ENCODE measurements at regions not wholly inside any gene's neighbourhood (a gene's known extent, or its start where the extent isn't known, plus 50 kb on each side); places are given as distances from the start of the nearest gene placed in this dataset.

DNA sequence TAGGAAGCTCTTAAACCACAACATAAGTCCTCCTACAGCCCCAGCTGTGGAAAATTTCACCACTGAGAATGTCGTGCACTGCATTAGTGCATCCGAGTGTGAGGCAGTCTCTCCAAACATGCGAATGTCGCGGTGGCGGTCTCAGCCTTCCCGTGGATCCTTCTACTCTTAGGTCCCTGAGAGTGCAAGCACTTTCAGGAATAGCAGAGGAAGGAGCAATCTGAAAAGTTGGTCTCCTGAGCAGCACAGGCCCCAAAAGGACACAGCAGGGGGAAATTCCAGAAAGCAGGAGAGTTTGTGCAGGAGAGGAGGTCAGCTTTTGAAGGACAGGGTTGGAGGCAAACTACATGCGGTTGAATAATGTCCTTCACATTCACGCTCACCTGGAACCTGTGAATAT, 440.5 kb upstream of the SMIM21 start:
- TF ChIP-seq ARNT (IDR thresholded peaks at IDR 0.05) (no peak), L3MBTL2 (conservative IDR thresholded peaks at IDR 0.05) (no peak), FOXM1 (IDR thresholded peaks at IDR 0.05; ENCODE audit: borderline replicate concordance) (no peak), SP1 (IDR thresholded peaks at IDR 0.05) (no peak), NFRKB (IDR thresholded peaks at IDR 0.05) (no peak), TARDBP (IDR thresholded peaks at IDR 0.05) (no peak), ELF4 (IDR thresholded peaks at IDR 0.05) (no peak), FOXA1 (IDR thresholded peaks at IDR 0.05) (no peak), BHLHE40 (IDR thresholded peaks at IDR 0.05; ENCODE audit: borderline replicate concordance) (no peak), SUZ12 (IDR thresholded peaks at IDR 0.05) (no peak)
- TF ChIP-seq, protein P1, sequence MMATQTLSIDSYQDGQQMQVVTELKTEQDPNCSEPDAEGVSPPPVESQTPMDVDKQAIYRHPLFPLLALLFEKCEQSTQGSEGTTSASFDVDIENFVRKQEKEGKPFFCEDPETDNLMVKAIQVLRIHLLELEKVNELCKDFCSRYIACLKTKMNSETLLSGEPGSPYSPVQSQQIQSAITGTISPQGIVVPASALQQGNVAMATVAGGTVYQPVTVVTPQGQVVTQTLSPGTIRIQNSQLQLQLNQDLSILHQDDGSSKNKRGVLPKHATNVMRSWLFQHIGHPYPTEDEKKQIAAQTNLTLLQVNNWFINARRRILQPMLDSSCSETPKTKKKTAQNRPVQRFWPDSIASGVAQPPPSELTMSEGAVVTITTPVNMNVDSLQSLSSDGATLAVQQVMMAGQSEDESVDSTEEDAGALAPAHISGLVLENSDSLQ (IDR thresholded peaks at IDR 0.05): no peak
